ENCODE measurements at regions not wholly inside any gene's neighbourhood (a gene's known extent, or its start where the extent isn't known, plus 50 kb on each side); places are given as distances from the start of the nearest gene placed in this dataset.

GRCh38 chr10:3559527-3559926, 225.5 kb downstream of the KLF6 start:
- TF ChIP-seq POLR2AphosphoS5 (IDR thresholded peaks at IDR 0.05) = no peak
- no peak for TF ChIP-seq CTCF (IDR thresholded peaks at IDR 0.05)
- no peak for TF ChIP-seq POLR2A (IDR thresholded peaks at IDR 0.05)
- no peak for TF ChIP-seq EP300 (IDR thresholded peaks at IDR 0.05)

Measured in suprapubic skin (tissue), 4 donors.